SU-DHL-6 (cell line): ENCODE measurements at regions not wholly inside any gene's neighbourhood (a gene's known extent, or its start where the extent isn't known, plus 50 kb on each side); places are given as distances from the start of the nearest gene placed in this dataset.
"Not testable (repeated sequence)": the region's sequence is repeated elsewhere in the genome, so short reads cannot be mapped to it uniquely, and the experiment has no call there.

Experiments
- EZH2phosphoT487 ChIP-seq: fragments of 200-600 bp; sonication (generic), shearing (Covaris generic); conservative IDR thresholded peaks from 2 replicates; pipeline ENCODE4 v1.6.1; 2018; ENCODE audit warnings: mild to moderate bottlenecking, antibody characterized with exemption, low read length, moderate library complexity, mixed read lengths
- TF ChIP-seq, protein P1 (sequence below): fragments of 200-600 bp; sonication (generic); IDR thresholded peaks from one replicate; pipeline ENCODE4 v1.5.1; 2017; ENCODE audit warnings: antibody characterized with exemption, mild to moderate bottlenecking, low read length, moderate library complexity; ENCODE audit not compliant: insufficient read depth, poor library complexity, severe bottlenecking

DNA sequence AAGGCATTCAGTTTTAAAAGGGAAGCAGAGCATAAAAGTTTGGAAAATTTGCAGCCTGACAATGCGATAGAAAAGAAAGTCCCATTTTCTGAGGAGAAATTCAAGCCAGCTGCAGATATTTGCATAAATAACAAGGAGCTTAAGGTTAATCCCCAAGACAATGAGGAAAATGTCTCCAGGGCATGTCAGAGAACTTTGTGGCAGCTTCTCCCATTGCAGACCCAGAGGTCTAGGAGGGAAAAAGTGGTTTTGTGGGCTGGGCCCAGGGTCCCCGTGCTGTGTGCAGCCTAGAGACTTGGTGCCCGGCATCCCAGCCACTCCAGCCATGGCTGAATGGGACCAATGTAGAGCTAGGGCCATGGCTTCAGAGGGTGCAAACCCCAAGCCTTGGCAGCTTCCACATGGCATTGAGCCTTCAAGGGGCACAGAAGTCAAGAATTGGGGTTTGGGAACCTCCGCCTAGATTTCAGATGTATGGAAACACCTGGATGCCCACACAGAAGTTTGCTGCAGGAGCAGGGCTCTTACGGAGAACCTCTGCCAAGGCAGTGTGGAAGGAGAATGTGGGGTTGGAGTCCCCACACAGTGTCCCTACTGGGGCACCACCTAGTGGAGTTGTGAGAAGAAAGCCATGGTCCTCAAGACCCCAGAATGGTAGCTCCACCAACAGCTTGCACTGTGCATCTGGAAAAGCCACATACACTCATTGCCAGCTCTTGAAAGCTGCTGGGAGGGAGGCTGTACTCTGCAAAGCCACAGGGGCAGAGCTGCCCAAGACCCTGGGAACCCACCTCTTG lies 62.3 kb upstream of the SSBP3 start:
- TF ChIP-seq, protein P1, sequence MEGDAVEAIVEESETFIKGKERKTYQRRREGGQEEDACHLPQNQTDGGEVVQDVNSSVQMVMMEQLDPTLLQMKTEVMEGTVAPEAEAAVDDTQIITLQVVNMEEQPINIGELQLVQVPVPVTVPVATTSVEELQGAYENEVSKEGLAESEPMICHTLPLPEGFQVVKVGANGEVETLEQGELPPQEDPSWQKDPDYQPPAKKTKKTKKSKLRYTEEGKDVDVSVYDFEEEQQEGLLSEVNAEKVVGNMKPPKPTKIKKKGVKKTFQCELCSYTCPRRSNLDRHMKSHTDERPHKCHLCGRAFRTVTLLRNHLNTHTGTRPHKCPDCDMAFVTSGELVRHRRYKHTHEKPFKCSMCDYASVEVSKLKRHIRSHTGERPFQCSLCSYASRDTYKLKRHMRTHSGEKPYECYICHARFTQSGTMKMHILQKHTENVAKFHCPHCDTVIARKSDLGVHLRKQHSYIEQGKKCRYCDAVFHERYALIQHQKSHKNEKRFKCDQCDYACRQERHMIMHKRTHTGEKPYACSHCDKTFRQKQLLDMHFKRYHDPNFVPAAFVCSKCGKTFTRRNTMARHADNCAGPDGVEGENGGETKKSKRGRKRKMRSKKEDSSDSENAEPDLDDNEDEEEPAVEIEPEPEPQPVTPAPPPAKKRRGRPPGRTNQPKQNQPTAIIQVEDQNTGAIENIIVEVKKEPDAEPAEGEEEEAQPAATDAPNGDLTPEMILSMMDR = not testable (repeated sequence)
- TF ChIP-seq EZH2phosphoT487 = not testable (repeated sequence)
